ENCODE measurements at regions not wholly inside any gene's neighbourhood (a gene's known extent, or its start where the extent isn't known, plus 50 kb on each side); places are given as distances from the start of the nearest gene placed in this dataset.

DNA sequence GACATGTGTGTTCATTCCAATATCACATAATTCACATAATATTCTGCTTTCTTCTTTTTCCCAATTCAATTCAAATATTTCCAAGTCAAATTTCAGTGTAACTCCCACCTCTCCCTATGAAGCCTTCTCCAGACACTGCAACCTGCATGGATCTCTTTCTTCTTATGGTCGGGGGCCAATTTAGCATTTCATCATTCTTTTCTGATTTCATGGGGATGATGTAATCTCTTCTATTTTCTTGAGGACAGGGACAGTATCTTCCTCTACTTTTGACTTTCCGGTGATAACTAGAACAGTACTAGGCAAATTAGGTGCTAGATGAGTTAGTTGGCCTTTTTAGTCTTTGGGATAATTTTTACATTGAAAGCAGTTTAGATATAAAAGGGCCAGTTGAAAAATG is 92.7 kb downstream of the CARTPT start:
- TF ChIP-seq, protein P1, sequence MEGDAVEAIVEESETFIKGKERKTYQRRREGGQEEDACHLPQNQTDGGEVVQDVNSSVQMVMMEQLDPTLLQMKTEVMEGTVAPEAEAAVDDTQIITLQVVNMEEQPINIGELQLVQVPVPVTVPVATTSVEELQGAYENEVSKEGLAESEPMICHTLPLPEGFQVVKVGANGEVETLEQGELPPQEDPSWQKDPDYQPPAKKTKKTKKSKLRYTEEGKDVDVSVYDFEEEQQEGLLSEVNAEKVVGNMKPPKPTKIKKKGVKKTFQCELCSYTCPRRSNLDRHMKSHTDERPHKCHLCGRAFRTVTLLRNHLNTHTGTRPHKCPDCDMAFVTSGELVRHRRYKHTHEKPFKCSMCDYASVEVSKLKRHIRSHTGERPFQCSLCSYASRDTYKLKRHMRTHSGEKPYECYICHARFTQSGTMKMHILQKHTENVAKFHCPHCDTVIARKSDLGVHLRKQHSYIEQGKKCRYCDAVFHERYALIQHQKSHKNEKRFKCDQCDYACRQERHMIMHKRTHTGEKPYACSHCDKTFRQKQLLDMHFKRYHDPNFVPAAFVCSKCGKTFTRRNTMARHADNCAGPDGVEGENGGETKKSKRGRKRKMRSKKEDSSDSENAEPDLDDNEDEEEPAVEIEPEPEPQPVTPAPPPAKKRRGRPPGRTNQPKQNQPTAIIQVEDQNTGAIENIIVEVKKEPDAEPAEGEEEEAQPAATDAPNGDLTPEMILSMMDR (IDR thresholded peaks at IDR 0.05; ENCODE audit: insufficient read depth, low read length, poor library complexity, severe bottlenecking) = no peak
- TF ChIP-seq EZH2phosphoT487 (conservative IDR thresholded peaks at IDR 0.05; ENCODE audit: low read length) = no peak

Data from SU-DHL-6 (cell line).